Neural cell (in vitro differentiated cells): ENCODE measurements at regions not wholly inside any gene's neighbourhood (a gene's known extent, or its start where the extent isn't known, plus 50 kb on each side); places are given as distances from the start of the nearest gene placed in this dataset.

Experiments used
- H2AFZ ChIP-seq: fragments of 200-600, 300-800 bp; sonication (generic), shearing (Covaris generic); 2 replicates; pipeline ENCODE4 v1.6.0; 2014; ENCODE audit warnings: low read depth, mild to moderate bottlenecking, antibody characterized with exemption, low read length, moderate library complexity
- H3F3A ChIP-seq: fragments of 200-600 bp; shearing (Covaris generic); 2 replicates; pipeline ENCODE4 v1.6.1; 2016; ENCODE audit warnings: mild to moderate bottlenecking, moderate library complexity, mixed read lengths, antibody characterized with exemption, low read length; ENCODE audit not compliant: insufficient read depth, poor library complexity, severe bottlenecking
- H3K27ac ChIP-seq: fragments of 200-600, 300-800 bp; sonication (generic), shearing (Covaris generic); 2 replicates; pipeline ENCODE4 v1.5.1; 2014; ENCODE audit warnings: mild to moderate bottlenecking, low read length, moderate library complexity
- H3K27me3 ChIP-seq: fragments of 300-800, 200-600 bp; sonication (generic), shearing (Covaris generic); 2 replicates; pipeline ENCODE4 v1.6.0; 2014; ENCODE audit warnings: mild to moderate bottlenecking, low read depth, low read length, moderate library complexity; ENCODE audit not compliant: insufficient read depth
- H3K36me3 ChIP-seq: fragments of 300-800, 200-600 bp; sonication (generic), shearing (Covaris generic); 2 replicates; pipeline ENCODE4 v1.5.1; 2014; ENCODE audit warnings: mild to moderate bottlenecking, antibody characterized with exemption, low read length, moderate library complexity; ENCODE audit not compliant: insufficient read depth
- H3K4me2 ChIP-seq: fragments of 300-800, 200-600 bp; sonication (generic), shearing (Covaris generic); 2 replicates; pipeline ENCODE4 v1.6.0; 2014; ENCODE audit warnings: mild to moderate bottlenecking, low read length
- H3K4me3 ChIP-seq: fragments of 300-800, 200-600 bp; sonication (generic), shearing (Covaris generic); 2 replicates; pipeline ENCODE4 v1.5.1; 2014; ENCODE audit warnings: mild to moderate bottlenecking, low read length, moderate library complexity
- H3K79me2 ChIP-seq: fragments of 200-600 bp; shearing (Covaris generic); replicated peaks from 2 replicates; pipeline ENCODE4 v1.6.0; 2014; ENCODE audit warnings: mild to moderate bottlenecking, low read length, moderate library complexity; ENCODE audit not compliant: insufficient read depth
- H3K9ac ChIP-seq: fragments of 300-800, 200-600 bp; sonication (generic), shearing (Covaris generic); 2 replicates; pipeline ENCODE4 v1.6.1; 2016; ENCODE audit warnings: mild to moderate bottlenecking, low read length, mixed read lengths
- H3K9me2 ChIP-seq: fragments of 200-600 bp; shearing (Covaris generic); 2 replicates; pipeline ENCODE4 v1.6.1; 2016; ENCODE audit warnings: mild to moderate bottlenecking, low read length, mixed read lengths; ENCODE audit not compliant: insufficient read depth
- H3K9me3 ChIP-seq: fragments of 200-600, 300-800 bp; sonication (generic), shearing (Covaris generic); 2 replicates; pipeline ENCODE4 v1.6.1; 2016; ENCODE audit warnings: mild to moderate bottlenecking, mixed run types, low read length, moderate library complexity, mixed read lengths
- H4K20me1 ChIP-seq: fragments of 200-600 bp; shearing (Covaris generic); 2 replicates; pipeline ENCODE4 v1.6.1; 2016; ENCODE audit warnings: mild to moderate bottlenecking, mixed run types; ENCODE audit not compliant: insufficient read depth
- CTCF ChIP-seq: fragments of 450-650 bp; IDR thresholded peaks from 2 replicates; pipeline ENCODE4 v1.5.1; 2014; ENCODE audit warnings: antibody characterized with exemption, mild to moderate bottlenecking, moderate library complexity; ENCODE audit not compliant: poor library complexity, severe bottlenecking
- EP300 ChIP-seq: fragments of 450-650 bp; conservative IDR thresholded peaks from 2 replicates; pipeline ENCODE4 v1.6.1; 2014; ENCODE audit warnings: antibody characterized with exemption, mild to moderate bottlenecking, moderate library complexity; ENCODE audit not compliant: poor library complexity, severe bottlenecking
- EZH2 ChIP-seq: fragments of 200-600, 300-800 bp; shearing (Covaris generic), sonication (generic); IDR thresholded peaks from 2 replicates; pipeline ENCODE4 v1.6.1; 2014; ENCODE audit warnings: antibody characterized with exemption, low read length, borderline replicate concordance, mild to moderate bottlenecking; ENCODE audit not compliant: insufficient read depth, poor library complexity, severe bottlenecking
- MXI1 ChIP-seq: fragments of 450-650 bp; conservative IDR thresholded peaks from 2 replicates; pipeline ENCODE4 v1.6.1; 2014; ENCODE audit warnings: antibody characterized with exemption, mild to moderate bottlenecking; ENCODE audit not compliant: poor library complexity, severe bottlenecking
- POLR2AphosphoS5 ChIP-seq: IDR thresholded peaks from 2 replicates; pipeline ENCODE4 v1.6.1; 2012
- RAD21 ChIP-seq: fragments of 450-650 bp; conservative IDR thresholded peaks from 2 replicates; pipeline ENCODE4 v1.6.1; 2014; ENCODE audit warnings: antibody characterized with exemption, mild to moderate bottlenecking, moderate library complexity
- REST ChIP-seq: IDR thresholded peaks from 2 replicates; pipeline ENCODE4 v1.6.1; 2012; ENCODE audit warnings: borderline replicate concordance
- SMC3 ChIP-seq: fragments of 450-650 bp; conservative IDR thresholded peaks from 2 replicates; pipeline ENCODE4 v1.6.1; 2014; ENCODE audit warnings: antibody characterized with exemption, mild to moderate bottlenecking, moderate library complexity; ENCODE audit not compliant: poor library complexity
- TAF1 ChIP-seq: IDR thresholded peaks from 2 replicates; pipeline ENCODE4 v1.6.1; 2012; ENCODE audit warnings: low read depth

GRCh38 chr9:2963307-2963706, 119.4 kb upstream of the PUM3 start:
- Histone ChIP-seq H3K9me3 (no peaks in the 10 kb centered on the region), H4K20me1 (no peaks in the 10 kb centered on the region), H2AFZ (no peak overlapping the region), H3F3A (peaks cover 4% of the 10 kb centered on the region), H3K79me2 (no peaks in the 10 kb centered on the region), H3K27me3 (no peaks in the 10 kb centered on the region), H3K27ac (no peak overlapping the region), H3K9me2 (no peaks in the 10 kb centered on the region), H3K9ac (no peak overlapping the region), H3K4me3 (no peak overlapping the region), H3K36me3 (no peaks in the 10 kb centered on the region), H3K4me2 (no peak overlapping the region)
- TF ChIP-seq SMC3 (no peak), REST (no peak), POLR2AphosphoS5 (no peak), EP300 (no peak), TAF1 (no peak), RAD21 (no peak), CTCF (no peak), EZH2 (no peak), MXI1 (no peak)

- Histone ChIP-seq H3K27me3 (no peaks in the 10 kb centered on the region), H3K9me2 (no peaks in the 10 kb centered on the region), H2AFZ (no peak overlapping the region), H4K20me1 (no peaks in the 10 kb centered on the region), H3F3A (peaks cover 4% of the 10 kb centered on the region), H3K4me2 (no peak overlapping the region), H3K9me3 (no peaks in the 10 kb centered on the region), H3K27ac (no peak overlapping the region), H3K4me3 (no peak overlapping the region), H3K9ac (no peak overlapping the region), H3K79me2 (no peaks in the 10 kb centered on the region), H3K36me3 (no peaks in the 10 kb centered on the region)
- TF ChIP-seq REST (no peak), MXI1 (no peak), EZH2 (no peak)
Observed at GRCh38 chr9:2962471-2963172, 118.7 kb upstream of the PUM3 start.
